Left cardiac atrium (tissue), 4 donors: ENCODE measurements at regions not wholly inside any gene's neighbourhood (a gene's known extent, or its start where the extent isn't known, plus 50 kb on each side); places are given as distances from the start of the nearest gene placed in this dataset.
A peak's percentile ranks its signal among the peaks of the same experiment; 100 is the strongest.
"Not testable (repeated sequence)": the region's sequence is repeated elsewhere in the genome, so short reads cannot be mapped to it uniquely, and the experiment has no call there.

Source experiments
- ATAC-seq, 2 donors: fragments of 200-7000 bp; cut with Tn5 transposase; one replicate each; pipeline ENCODE4 v1.9.1; 2020; ENCODE audit warnings: mild to moderate bottlenecking in 2 of 2, moderate library complexity in 2 of 2
- DNase-seq: peaks from one replicate; pipeline ENCODE4 v3.0.0-alpha.2; 2020
- intact Hi-C, 2 donors: fragments of 100-400 bp; cut with DNase I; formaldehyde crosslinking; loops; one replicate each; pipeline versions ENCODE4 v1.14.1 to v1.15.1; 2022 to 2023
- donor health status: DM: no; HTN: yes; CAD: no.
- donor health status: DM: no; HTN: yes; CAD: no; lungs with severe emphysema.
- donor health status: DM: yes; HTN: yes; CAD: no.
- donor health status: Dilated cardiomyopathy.

- intact Hi-C loops = no loop called here
- ATAC-seq (no peak), DNase-seq (no peak)
These were observed 177.0 kb downstream of the C12orf75 start for GRCh38 chr12:105507311-105508038.

- intact Hi-C loops = no loop called here
- no peak for DNase-seq
- no peak for ATAC-seq
These were observed 177.6 kb downstream of the C12orf75 start for GRCh38 chr12:105508096-105508495.

- DNase-seq = no peak
- intact Hi-C loops = no loop called here
- ATAC-seq = no peak
These were observed 180.0 kb downstream of the C12orf75 start for GRCh38 chr12:105510526-105510925.

GRCh38 chr12:105512861-105513260 lies 182.4 kb downstream of the C12orf75 start:
- ATAC-seq, intact Hi-C loops, DNase-seq: not testable (repeated sequence)

- no peak for DNase-seq
- peak in 1 of 2 donors; percentile 48 for ATAC-seq
- intact Hi-C loops = no loop called here
These were observed 191.8 kb downstream of the C12orf75 start for GRCh38 chr12:105522166-105522825.

GRCh38 chr12:105523164-105524057 lies 192.9 kb downstream of the C12orf75 start:
- intact Hi-C loops = no loop called here
- DNase-seq (peak; percentile 86), ATAC-seq (peak; percentile 98)

- intact Hi-C loops = no loop called here
- no peak for ATAC-seq
- no peak for DNase-seq
These were observed 194.5 kb downstream of the C12orf75 start for GRCh38 chr12:105524961-105525360.

GRCh38 chr12:105534068-105534467 lies 203.6 kb downstream of the C12orf75 start:
- intact Hi-C loops = no loop called here
- DNase-seq = no peak
- ATAC-seq = no peak

- peak in 1 of 2 donors; percentile 47 for ATAC-seq
- DNase-seq, intact Hi-C loops: not testable (repeated sequence)
These were observed 204.5 kb downstream of the C12orf75 start for GRCh38 chr12:105535033-105535432.

- peak in 1 of 2 donors; percentile 49 for ATAC-seq
- intact Hi-C loops = no loop called here
- no peak for DNase-seq
These were observed 208.4 kb downstream of the C12orf75 start for GRCh38 chr12:105538880-105539279.

- ATAC-seq (no peak), DNase-seq (no peak)
- intact Hi-C loops = no loop called here
These were observed 209.2 kb downstream of the C12orf75 start for GRCh38 chr12:105539735-105540134.

GRCh38 chr12:105547786-105548185 lies 217.3 kb downstream of the C12orf75 start:
- intact Hi-C loops = no loop called here
- ATAC-seq = no peak

GRCh38 chr12:105548626-105549025 lies 218.1 kb downstream of the C12orf75 start:
- ATAC-seq (no peak), DNase-seq (no peak)
- intact Hi-C loops = no loop called here

More at GRCh38 chr12:105547786-105548185, 217.3 kb downstream of the C12orf75 start:
- no peak for DNase-seq

- ATAC-seq = no peak
- intact Hi-C loops = no loop called here
- DNase-seq = no peak
These were observed 221.6 kb downstream of the C12orf75 start for GRCh38 chr12:105552056-105552455.

GRCh38 chr12:105554223-105554678 lies 223.8 kb downstream of the C12orf75 start:
- DNase-seq (no peak), ATAC-seq (no peak)
- intact Hi-C loops = no loop called here

GRCh38 chr12:105554856-105555255 lies 224.4 kb downstream of the C12orf75 start:
- ATAC-seq (no peak), DNase-seq (no peak)
- intact Hi-C loops = no loop called here

GRCh38 chr12:105555556-105556295 lies 225.2 kb downstream of the C12orf75 start:
- intact Hi-C loops = no loop called here
- ATAC-seq (no peak), DNase-seq (no peak)

- no peak for DNase-seq
- intact Hi-C loops = no loop called here
- no peak for ATAC-seq
These were observed 228.8 kb downstream of the C12orf75 start for GRCh38 chr12:105559310-105559709.
